Adrenal gland (tissue), 5 donors: ENCODE measurements at regions not wholly inside any gene's neighbourhood (a gene's known extent, or its start where the extent isn't known, plus 50 kb on each side); places are given as distances from the start of the nearest gene placed in this dataset.

Experiments
- POLR2A ChIP-seq, 2 donors: fragments of 450-650 bp; IDR thresholded peaks; one replicate each; pipeline ENCODE4 v1.6.1; 2017; ENCODE audit warnings: antibody characterized with exemption in 2 of 2, mild to moderate bottlenecking in 2 of 2, moderate library complexity in 1 of 2
- TF ChIP-seq, protein P1 (sequence below), 6 experiments: fragments of 450-650 bp in 4 of 6; fragments of 200-600 bp in 2 of 6; sonication (generic) in 1 of 6; IDR thresholded peaks; 1 replicate in 5 of 6; 2 replicates in 1 of 6; pipeline versions ENCODE4 v1.5.1 to v1.8.0; 2016 to 2021; ENCODE audit warnings: antibody characterized with exemption in 6 of 6, mild to moderate bottlenecking in 2 of 6, moderate library complexity in 1 of 6
- donor health status: DM: no; HTN: no; CAD: no.

DNA sequence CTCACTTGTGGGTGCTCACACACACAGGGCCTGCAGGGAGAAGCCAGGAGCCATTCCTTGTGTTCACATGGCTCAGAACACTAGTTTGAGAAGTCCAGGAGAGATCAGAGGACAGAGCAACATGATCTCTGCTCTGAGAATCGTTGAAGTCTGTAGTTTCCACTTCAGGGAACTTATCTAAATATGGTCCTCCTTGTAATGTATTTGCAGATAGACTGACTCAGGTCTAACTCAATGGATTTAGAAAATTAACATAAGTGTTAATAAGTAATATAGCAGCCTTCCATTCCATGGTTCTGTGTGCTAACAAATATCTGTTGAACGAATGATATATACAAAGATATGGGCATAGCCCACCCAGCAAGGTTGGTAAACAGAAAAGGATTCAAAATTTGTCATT lies 119.8 kb upstream of the STARD13 start:
- TF ChIP-seq, protein P1, sequence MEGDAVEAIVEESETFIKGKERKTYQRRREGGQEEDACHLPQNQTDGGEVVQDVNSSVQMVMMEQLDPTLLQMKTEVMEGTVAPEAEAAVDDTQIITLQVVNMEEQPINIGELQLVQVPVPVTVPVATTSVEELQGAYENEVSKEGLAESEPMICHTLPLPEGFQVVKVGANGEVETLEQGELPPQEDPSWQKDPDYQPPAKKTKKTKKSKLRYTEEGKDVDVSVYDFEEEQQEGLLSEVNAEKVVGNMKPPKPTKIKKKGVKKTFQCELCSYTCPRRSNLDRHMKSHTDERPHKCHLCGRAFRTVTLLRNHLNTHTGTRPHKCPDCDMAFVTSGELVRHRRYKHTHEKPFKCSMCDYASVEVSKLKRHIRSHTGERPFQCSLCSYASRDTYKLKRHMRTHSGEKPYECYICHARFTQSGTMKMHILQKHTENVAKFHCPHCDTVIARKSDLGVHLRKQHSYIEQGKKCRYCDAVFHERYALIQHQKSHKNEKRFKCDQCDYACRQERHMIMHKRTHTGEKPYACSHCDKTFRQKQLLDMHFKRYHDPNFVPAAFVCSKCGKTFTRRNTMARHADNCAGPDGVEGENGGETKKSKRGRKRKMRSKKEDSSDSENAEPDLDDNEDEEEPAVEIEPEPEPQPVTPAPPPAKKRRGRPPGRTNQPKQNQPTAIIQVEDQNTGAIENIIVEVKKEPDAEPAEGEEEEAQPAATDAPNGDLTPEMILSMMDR (IDR thresholded peaks at IDR 0.05): no peak
- no peak for TF ChIP-seq POLR2A (IDR thresholded peaks at IDR 0.05)
